GM06990 (cell line): ENCODE measurements at regions not wholly inside any gene's neighbourhood (a gene's known extent, or its start where the extent isn't known, plus 50 kb on each side); places are given as distances from the start of the nearest gene placed in this dataset.

Source experiments
- DNase-seq: peaks from one replicate; pipeline ENCODE4 v3.0.0-alpha.2; 2011; ENCODE audit not compliant: insufficient read length; ENCODE audit errors: extremely low read depth
- H3K27me3 ChIP-seq: replicated peaks from 2 replicates; pipeline ENCODE4 v1.6.0; 2011; ENCODE audit warnings: low read length; ENCODE audit not compliant: control insufficient read depth, insufficient read depth
- H3K36me3 ChIP-seq: 2 replicates; pipeline ENCODE4 v1.5.1; 2011; ENCODE audit warnings: low read length; ENCODE audit not compliant: control insufficient read depth, insufficient read depth
- H3K4me3 ChIP-seq: replicated peaks from 2 replicates; pipeline ENCODE4 v1.5.1; 2011; ENCODE audit warnings: low read depth, mild to moderate bottlenecking, control low read depth, low read length
- TF ChIP-seq, protein P1 (sequence below): IDR thresholded peaks from 2 replicates; pipeline ENCODE4 v1.5.1; 2011; ENCODE audit warnings: low read length, control low read depth, mild to moderate bottlenecking, inconsistent platforms; ENCODE audit not compliant: insufficient read depth, poor library complexity, severe bottlenecking

DNA sequence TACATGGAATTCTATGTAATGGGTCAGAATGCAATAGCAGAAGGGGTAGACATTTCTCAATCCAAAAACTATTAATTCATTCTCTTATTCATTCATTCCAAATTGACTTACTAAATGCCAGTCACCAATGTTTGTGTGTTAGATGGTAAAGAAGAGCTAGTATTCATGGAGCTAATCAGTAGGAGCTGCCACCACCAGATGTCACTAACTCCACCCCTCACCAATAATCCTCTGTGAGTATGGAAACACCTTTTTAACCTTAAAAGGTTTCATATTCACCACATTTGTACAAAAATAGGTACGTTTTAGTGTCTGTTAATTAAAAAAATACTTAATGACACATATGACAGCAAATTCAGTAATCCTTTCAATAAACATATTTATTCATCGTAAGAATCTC lies 131.8 kb upstream of the PKN2 start:
- no peak for DNase-seq
- no peak overlapping the region for H3K4me3 ChIP-seq
- no peaks in the 10 kb centered on the region for H3K27me3 ChIP-seq
- TF ChIP-seq, protein P1, sequence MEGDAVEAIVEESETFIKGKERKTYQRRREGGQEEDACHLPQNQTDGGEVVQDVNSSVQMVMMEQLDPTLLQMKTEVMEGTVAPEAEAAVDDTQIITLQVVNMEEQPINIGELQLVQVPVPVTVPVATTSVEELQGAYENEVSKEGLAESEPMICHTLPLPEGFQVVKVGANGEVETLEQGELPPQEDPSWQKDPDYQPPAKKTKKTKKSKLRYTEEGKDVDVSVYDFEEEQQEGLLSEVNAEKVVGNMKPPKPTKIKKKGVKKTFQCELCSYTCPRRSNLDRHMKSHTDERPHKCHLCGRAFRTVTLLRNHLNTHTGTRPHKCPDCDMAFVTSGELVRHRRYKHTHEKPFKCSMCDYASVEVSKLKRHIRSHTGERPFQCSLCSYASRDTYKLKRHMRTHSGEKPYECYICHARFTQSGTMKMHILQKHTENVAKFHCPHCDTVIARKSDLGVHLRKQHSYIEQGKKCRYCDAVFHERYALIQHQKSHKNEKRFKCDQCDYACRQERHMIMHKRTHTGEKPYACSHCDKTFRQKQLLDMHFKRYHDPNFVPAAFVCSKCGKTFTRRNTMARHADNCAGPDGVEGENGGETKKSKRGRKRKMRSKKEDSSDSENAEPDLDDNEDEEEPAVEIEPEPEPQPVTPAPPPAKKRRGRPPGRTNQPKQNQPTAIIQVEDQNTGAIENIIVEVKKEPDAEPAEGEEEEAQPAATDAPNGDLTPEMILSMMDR, result peak; percentile 25
- H3K36me3 ChIP-seq, result no peaks in the 10 kb centered on the region

DNA sequence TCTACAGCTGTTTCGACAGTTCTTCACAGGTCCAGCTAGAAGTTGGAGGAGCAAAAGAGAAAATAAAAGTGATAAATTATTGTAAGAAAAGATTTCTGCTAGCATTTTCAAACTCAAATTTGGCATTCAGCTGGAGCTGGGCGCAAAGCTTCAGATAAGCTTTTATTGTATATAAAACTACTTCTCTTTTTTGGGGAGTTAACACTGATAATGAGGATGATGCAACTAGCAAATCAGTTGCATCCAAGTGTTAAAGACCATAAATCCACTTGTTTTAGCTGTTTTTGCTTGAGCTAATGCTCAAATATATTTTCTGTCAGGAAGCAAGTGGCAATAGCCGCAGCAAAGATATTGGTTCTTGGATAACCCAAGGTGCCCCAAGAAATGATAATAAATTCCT lies 127.1 kb upstream of the PKN2 start:
- DNase-seq, result no peak
- Histone ChIP-seq H3K27me3 (no peaks in the 10 kb centered on the region), H3K36me3 (no peaks in the 10 kb centered on the region), H3K4me3 (no peak overlapping the region)
- TF ChIP-seq, protein P1, result no peak

DNA sequence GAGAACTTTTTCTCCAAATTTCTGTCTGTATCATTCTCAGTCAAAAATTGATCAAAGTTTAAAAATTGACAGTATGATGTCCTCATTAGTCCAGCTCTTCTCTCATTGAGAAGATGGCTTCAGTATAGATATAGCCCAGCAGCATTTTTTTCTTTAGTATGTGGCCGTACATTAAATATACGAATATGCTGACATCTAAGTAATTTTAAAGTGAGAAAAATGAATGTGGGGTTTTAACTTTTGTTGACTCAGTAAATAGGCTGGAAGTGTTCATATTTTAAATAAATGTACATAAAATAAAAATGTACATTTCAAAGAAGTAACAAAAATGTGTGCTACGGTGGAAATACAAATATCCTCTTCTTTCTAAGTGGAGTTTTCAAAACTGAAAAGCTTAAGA lies 123.5 kb upstream of the PKN2 start:
- H3K27me3 ChIP-seq, result no peaks in the 10 kb centered on the region
- no peaks in the 10 kb centered on the region for H3K36me3 ChIP-seq
- DNase-seq, result no peak
- TF ChIP-seq, protein P1, result no peak
- no peak overlapping the region for H3K4me3 ChIP-seq

DNA sequence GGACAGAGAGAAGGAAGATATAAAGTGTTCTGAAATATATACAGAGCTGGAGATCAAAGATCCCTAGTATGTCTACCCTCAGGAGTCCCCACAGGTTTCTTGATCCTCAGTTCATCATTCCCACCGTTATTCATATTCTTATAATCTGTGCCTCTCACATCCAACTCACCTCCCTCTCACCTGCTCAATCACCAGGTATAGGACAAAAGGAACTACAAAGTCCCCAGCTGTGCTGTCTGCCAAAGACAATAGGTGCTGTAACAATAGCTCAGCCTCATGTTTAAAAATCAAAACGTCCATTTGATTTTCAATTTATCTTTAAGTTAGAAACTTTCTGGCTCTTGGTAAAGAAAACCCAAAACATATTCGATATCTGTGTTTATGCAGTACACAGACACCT lies 121.1 kb upstream of the PKN2 start:
- Histone ChIP-seq H3K4me3 (no peak overlapping the region), H3K27me3 (no peaks in the 10 kb centered on the region), H3K36me3 (no peaks in the 10 kb centered on the region)
- TF ChIP-seq, protein P1, result no peak
- no peak for DNase-seq

DNA sequence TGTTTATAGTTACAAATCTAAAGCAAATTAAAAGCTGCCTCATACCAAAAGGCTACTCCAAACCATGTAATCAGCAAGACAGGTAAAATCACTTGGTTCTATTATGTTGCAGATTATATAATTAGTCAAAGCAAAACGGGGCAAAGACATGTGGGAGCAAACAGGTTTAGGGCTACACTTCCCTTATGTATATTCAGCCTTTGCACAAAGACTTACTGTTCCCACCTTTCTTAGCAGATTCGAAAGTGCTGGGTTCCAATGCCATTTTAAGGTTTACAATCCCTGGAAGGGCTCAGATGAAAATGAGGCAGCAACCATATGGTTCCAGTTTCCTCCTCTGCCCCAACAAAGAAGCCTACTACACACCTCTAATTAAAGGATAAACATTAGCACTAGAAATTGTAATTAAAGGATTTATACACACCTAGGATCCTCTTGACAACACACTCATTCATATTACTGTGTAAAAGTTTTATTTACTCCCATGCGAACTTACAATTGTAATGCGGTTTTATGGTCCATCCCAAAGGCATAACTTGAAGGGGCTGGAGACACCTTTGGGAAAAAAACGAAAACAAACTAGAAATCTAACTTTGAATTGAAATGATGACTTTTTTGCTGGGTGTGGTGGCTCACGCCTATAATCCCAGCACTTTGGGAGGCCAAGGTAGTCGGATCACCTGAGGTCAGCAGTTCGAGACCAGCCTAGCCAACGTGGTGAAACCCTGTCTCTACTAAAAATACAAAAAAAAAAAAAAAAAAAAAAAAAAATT lies 117.3 kb upstream of the PKN2 start:
- DNase-seq, result no peak
- Histone ChIP-seq H3K4me3 (no peak overlapping the region), H3K27me3 (no peaks in the 10 kb centered on the region), H3K36me3 (no peaks in the 10 kb centered on the region)
- TF ChIP-seq, protein P1, result no peak

DNA sequence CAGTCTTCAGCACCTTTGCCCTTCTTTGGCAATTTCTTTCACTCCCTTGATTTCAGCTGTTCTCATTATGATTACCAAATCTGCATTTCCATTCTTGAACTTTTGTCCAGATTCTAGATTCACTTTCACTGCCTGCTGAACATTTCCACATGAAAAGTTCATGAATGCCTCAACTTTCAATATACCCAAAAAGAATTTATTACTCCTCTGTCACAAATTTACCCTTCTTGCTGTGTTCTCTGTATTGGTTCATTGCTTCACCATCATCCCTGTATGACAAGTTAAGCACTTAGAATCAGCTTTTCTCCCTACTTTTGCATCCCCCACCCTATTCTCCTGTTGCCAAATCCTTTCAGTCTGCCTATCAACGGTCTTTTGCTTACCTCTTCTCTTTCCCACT lies 112.6 kb upstream of the PKN2 start:
- DNase-seq, result no peak

More for the DNA sequence above, 112.6 kb upstream of the PKN2 start:
- Histone ChIP-seq H3K36me3 (no peaks in the 10 kb centered on the region), H3K27me3 (no peaks in the 10 kb centered on the region), H3K4me3 (no peak overlapping the region)
- TF ChIP-seq, protein P1, result no peak
